Suppressor macrophage (primary cell): ENCODE measurements at regions not wholly inside any gene's neighbourhood (a gene's known extent, or its start where the extent isn't known, plus 50 kb on each side); places are given as distances from the start of the nearest gene placed in this dataset.
A peak's percentile ranks its signal among the peaks of the same experiment; 100 is the strongest.

Experiments used
- DNase-seq, 4 experiments: peaks; one replicate each; pipeline ENCODE4 v3.0.0-alpha.2; 2020 to 2022

DNA sequence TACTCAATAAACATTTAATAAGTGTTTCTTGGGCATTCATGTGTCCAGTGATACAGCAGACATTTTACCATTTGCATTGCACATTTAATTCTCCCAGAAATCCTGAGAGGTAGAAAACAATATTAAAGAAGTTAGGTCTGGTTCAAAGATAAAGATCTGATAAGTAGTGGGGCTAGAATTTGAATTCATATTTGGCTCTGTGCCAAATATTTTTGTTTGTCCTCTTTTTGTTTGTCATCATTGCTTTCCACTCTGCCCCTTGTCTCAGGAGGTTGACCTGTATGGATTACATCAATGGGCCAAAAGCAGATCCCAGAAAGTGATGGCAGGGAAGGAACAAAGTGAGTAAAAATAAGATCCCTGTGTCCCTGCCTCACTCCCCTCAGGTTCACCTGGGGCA lies 441.9 kb upstream of the PKDCC start:
- no peak for DNase-seq

DNA sequence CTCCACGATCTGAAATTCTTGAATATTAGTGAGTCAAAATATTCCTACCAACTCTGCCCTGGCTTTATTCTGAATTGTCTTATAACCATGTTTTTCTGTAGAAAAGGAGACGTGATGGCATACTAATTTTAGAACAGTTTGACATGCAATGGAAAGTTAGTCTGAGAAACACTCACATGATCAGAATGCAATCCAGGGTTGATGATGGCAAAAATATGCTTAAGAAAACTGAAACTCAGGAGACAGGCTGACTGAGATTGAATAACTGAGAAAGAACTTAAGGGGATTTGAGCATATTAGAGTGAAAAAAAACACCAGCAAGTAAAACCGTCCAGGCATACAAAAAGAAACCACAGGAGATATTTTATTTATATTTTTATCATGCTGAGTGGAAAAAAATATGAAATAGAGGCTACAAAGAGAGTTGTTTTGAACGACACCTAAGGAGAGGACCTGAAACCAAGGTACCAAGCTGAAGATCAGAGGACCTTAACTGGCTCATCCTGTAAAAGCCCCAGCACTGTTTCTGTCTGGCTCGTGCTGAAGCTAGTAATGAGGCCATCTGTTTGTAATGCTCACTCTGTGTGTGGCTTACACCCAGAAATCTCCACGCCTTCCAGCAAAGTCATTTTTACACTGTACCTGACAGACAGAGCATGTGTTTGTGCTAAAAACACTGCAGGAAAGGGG lies 437.2 kb upstream of the PKDCC start:
- no peak for DNase-seq

DNA sequence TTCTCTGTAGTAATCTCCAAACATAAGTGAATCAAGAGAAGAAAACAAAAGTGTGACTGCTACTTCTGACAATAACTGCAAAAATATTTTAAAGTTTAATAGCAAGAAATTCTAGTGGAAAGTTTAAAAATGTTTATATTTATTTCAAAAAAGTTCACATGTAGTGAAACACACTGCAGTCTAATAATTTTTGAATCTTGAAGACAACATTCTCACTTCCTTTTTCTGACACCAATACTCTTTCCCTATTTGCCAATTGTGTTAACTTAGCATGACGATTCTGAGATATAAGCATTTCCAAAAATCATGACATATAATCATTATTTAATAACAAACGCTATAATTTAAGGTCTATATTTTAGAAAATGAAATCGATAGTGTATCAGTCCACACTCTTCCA lies 429.1 kb upstream of the PKDCC start:
- DNase-seq, result peak in 1 of 4 experiments; percentile 14

DNA sequence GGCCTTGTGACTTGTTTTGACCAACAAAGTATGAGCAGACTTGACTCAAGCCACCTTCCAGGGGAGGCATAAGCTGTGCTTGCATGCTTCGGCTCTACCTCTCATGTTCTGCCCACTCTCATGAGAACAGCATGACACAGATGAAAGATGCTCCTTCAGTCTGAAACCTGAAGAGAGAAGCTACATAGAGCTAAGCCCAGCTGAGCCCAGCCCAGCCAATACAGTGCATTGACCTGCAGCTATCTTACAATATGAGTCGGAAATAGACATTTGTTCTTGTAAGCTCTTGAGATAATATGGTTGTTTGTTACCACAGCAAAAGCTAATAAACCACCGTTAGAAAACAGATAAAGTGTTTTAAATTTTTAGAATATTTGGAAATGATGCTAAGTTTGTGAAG lies 426.7 kb upstream of the PKDCC start:
- no peak for DNase-seq

DNA sequence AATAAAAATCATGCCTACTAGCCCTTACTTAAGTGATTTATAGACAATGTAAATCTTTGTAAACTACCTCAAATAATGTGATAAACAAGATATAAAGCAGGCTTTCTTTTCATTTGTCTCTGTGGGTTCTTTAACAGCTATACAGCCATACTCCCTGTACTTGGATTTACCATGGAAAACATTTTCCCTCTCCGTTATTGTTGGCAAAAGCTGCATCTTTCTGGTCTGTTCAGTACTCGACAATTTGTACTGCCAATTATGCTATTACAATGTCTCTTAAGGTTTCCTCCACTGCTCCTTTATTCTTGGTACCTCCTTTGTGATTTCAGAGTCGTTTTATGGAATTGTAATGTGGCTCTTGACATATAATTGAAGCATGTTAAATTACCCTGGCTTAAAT lies 426.3 kb upstream of the PKDCC start:
- no peak for DNase-seq

DNA sequence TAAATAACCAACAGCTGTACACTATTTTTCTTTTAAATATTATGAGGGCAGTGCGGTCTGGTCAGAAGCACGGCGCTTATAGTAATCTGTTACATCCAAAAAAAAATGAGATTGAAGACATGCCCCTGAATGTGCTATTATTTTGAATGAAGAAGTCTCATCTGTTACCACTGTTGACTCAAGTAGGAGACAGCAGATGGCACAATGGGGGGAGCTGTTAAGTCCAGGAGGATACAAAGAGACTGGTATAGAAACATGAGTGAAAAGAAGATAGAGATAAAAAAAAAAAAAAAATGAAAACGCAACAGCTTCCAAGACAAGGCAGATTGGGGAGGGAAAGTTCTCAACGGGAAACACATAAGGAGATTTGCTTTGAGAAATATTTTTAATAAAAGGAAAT lies 425.5 kb upstream of the PKDCC start:
- DNase-seq, result no peak

DNA sequence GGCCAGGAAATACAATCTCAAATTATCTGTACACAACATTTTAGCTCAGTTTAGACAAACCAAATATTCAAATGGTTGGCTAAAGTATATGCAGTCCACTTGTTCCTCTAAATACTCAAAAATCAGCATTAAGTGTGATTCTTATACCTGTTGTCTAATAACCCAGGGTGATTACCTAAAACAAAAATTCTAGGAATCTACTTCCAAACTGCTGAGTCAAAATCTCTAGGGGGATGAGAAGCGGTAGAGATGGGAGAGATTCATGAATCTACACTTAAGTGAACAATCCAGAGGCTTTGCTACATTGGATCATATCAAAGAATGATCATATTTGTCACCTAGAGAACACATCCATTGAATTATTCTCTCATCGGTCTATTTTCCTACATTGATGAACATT lies 420.9 kb upstream of the PKDCC start:
- DNase-seq, result no peak

DNA sequence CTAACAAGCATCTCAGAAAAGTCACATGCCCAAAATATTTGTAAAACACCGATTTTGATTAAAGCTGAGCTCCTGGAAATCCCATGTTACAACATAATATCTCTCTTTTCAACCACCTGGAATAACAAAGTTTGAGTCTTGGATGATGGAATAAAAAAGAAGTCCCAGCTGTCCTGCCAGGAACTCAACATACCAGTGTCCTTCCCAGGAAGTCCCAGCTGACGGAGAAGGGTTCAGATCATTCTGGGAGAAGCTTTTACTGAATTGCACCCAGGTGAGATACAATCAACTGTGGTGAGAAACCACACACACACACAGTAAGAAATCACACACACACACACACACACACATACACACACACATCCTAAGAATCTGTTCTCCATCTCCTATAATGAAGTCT lies 413.1 kb upstream of the PKDCC start:
- no peak for DNase-seq

DNA sequence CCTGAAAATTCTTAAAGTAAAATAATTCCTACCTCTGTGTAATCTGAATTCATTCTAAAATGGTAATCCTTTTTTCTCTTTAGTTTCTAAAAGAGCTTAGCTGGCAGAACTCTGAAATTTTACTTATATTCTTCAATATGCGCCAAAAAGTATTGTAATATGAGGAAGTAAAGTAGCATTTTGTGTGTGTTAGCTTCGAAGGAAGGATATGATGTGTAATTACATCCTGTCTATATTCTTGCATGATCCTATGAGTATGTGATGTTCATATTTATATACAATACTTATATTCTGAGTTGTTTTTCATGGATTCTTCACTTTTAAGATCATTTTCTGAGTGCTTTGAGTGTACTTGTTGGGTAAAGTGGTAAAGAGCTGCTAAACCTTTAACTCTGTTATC lies 402.9 kb upstream of the PKDCC start:
- peak in 2 of 4 experiments; percentile 2 to 41 for DNase-seq

DNA sequence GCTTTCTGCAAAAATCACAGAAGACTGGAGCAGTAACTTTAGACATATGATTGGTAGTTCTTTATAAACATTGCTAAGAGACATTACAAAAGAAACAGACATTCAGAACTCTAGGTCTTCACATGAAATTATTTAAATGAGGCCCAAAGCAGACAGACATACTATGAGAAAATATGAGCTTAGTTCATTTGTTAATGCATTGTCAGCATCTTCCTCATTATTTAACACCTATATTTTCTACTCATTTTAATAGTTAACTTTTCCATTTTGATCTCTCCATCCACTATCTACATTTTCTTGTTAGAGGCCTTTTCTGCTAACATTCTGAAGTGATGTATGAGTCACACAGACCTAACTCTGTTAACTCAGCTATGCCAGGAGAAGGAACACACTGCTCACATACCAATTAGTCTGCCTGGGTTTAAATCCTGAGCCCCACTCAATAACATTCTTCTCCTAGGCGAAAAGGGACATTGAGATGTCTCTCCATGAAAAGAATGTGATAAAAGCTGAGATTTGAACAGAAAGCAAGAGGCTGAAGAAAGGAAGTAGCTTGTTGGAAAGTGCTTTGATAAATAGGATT lies 400.3 kb upstream of the PKDCC start:
- DNase-seq, result no peak

DNA sequence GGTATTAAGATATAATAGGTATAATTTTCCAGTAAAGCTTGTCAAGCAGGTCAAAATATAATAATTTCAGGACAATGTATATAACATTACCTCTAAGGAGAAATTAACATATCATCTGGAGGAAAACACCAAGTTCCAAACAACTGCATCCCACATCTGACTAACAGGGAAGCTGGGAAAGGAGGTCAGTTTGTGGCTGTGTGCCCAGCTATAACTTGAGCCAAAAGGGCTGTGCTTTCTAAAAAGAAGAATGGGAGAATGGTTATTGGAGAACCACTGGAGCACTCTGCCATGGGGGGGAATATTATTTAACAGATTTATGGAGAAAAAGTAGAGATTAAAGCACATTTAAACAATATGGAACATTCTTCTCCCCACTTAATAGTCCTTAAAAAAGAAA lies 390.6 kb upstream of the PKDCC start:
- no peak for DNase-seq

DNA sequence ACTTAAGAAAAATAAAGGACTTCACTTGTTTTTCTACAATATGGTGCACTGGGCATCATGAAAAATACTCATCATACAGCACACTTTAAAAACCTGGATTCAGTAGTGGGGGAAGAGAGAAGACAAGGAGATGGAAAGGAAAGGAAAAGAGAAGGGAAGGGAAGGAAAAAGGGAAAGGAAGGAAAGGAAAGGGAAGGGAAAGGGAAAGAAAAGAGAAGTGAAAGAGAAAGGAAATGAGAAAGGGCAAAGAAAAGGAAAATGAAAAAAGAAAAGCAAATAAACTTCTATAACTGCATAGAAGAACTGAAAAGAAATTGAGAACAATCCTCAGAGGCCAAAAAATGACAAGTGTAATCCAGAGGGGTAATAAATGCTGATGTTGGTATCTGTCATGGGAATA lies 388.1 kb upstream of the PKDCC start:
- DNase-seq, result no peak

DNA sequence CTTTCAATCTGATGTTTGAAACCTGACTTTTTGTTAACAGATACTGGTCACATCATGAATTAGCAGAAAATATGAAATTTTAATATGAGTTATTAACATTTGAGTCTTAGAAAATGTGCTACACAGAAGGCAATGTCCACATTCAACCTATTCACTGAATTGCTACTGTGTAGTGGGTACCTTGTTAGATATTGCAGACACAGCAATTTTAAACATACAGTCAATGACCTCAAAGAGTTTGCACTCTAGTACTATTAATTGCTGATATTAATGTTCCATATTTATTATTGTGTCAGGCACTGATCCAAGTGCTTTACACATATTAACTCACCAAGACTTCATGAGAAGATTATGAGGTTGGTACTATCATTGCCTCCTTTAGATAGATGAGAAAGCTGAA lies 385.4 kb upstream of the PKDCC start:
- DNase-seq, result no peak

DNA sequence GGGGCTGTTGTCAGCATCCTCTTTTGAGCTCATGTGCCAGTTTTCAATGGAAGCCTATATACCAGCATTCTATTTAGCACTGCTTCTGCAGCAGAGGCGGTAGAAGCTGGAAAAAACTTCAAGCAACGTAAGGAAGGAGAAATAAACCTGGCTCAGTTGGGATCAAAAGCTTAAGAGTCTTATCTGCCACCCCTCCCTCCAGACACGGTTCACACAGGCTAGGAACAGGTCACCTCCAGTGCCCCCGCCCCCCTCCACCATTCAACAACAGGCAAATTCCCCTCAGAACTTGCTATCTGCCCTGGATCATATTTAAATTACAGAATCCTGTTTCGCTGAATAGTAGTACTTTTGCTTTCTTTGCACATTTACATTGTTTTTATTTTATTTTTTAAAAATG lies 384.8 kb upstream of the PKDCC start:
- DNase-seq, result no peak

DNA sequence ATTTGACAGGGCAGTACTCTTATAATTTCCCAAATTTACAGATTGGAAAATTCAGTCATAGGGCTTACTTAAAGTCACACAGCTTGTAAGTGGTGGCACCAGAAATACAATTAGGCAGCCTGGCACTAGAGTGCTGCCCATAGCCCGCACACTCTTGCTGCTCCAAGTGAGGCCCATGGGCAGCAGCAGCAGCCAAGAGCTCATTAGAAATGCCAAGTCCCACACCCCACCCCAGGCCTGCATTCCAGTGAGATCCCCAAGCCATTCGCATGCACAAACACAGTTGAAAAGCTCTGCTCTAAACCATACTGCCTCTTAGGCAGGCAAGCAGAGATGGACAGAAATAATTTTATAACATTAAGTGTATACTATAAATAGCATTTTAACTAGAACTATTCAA lies 379.3 kb upstream of the PKDCC start:
- DNase-seq, result no peak

DNA sequence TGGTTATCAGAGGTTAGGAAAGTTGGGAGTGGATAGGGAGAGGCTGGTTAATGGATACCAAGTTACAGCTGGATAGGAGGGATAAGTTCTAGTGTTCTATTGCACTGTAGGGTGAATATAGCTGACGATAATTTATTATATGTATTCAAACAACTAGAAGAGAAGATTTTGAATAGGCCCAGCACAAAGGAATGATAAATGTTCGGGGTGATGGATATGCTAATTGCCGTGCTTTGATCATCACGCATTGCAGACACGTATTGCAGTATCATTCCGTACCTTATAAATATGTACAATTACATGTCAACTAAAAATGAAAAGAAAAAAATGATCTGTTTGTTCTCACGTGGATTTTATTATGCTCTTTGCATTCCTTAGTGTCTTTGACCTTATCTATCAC lies 369.2 kb upstream of the PKDCC start:
- DNase-seq, result no peak

DNA sequence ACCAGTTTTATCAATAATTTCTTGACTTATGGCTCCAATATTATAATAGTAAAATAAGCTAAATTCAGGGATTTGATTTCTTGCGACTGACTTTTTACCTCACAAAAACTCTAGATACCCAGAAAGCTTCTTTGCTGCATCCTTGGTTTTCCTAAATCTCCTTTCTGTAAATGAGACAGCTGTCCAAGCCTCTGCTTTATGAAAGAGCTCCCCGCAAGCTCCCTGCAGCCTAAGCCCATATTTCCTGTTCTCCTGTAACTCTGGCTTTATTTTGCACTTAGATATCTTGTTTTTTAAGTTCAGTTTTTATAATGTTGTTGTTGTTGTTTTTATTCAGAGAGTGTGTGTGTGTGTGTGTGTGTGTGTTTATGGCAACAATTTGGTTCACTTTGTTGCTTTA lies 361.7 kb upstream of the PKDCC start:
- DNase-seq, result no peak

DNA sequence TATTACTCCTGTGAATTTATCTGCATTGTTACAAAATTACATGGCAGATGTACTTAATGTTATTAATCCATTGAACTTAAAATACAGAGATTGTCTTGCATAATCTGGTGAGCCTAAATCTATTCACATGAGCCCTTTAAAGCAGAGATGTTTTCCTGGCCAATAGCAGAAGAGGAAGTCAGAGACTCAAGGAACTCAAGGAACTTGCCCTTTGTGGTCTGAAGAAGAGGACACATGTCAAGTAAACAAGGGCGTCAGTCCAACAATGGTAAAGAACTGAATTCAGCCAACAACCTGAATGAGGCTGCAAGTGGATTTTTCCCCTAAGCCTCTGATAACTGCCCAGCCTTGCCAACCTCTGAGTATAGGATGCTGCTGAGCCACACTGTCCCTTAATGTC lies 356.3 kb upstream of the PKDCC start:
- DNase-seq, result peak; percentile 35 to 78 (median 47)

DNA sequence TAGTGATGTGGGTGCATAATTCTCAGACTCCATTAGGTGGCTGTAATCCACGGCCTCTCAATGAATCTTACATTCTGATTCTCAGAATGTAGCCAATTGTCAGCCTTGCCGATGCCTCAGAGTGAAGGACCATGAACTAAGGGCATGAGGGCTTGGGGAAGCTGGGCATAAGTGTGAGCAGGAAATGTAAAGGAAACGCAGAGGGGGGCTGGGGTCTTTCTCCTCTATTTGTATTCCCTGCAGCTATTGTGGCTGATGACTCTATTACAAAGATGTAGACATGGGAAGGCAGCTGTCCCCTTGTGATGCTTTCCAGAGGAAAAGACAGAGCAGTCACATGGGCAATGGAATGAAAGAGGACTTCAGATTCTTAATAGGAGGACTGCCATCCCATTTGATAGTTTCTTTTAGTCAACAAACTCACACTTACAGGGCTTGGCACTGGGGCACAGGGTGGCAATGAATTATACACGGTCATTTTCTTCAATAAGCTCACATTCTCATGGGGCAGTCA lies 353.2 kb upstream of the PKDCC start:
- DNase-seq, result no peak

DNA sequence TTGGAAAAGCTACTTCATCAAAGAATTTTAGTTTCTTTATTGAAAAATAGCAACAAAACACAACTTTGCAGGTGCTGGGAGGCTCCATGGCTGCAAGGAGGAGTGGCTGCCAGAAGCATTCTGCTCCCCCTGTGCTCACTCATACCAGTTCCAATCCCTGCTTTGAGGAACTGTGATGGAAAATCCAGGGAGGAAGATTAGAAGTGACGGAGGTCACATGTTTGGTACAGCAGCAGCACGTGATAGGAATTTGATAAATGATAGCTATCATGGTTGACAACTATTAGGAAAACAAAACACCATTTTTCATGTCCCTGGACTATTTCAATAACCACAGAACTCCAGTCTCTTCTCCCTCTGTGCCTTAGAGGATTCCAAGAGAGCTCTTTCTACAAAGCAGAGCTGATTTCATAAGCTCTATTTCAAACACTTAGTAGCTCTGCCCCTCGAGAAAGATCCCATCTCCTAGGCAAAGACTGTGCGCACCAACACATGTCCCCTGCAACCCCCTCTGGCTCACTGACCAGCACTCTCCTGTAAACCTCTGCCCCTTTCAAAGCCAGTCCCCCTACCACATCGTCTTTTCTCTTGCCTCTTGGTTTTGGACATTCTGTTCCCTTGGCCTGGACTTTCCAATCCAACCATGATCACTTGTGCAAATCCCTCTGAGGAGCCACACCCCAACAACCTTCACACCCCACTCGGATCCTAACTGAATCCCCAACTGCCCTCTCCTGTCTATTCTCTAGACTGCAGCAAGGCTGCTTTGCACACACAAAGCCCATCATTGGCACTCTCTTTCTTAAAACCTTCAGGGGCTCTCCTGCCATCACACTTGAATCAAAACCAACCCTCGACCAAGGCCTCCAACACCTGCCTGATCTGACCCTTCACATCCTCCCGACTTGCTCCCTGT lies 352.4 kb upstream of the PKDCC start:
- DNase-seq, result no peak

DNA sequence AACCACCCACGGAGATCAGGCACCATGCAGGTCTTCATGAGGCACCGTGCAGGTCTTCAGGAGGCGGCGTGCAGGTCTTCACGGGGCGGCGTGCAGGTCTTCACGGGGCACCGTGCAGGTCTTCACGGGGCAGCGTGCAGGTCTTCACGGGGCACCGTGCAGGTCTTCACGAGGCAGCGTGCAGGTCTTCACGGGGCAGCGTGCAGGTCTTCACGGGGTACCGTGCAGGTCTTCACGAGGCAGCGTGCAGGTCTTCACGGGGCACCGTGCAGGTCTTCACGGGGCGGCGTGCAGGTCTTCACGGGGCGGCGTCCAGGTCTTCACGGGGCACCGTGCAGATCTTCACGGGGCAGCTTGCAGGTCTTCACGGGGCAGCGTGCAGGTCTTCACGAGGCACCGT lies 350.4 kb upstream of the PKDCC start:
- no peak for DNase-seq

DNA sequence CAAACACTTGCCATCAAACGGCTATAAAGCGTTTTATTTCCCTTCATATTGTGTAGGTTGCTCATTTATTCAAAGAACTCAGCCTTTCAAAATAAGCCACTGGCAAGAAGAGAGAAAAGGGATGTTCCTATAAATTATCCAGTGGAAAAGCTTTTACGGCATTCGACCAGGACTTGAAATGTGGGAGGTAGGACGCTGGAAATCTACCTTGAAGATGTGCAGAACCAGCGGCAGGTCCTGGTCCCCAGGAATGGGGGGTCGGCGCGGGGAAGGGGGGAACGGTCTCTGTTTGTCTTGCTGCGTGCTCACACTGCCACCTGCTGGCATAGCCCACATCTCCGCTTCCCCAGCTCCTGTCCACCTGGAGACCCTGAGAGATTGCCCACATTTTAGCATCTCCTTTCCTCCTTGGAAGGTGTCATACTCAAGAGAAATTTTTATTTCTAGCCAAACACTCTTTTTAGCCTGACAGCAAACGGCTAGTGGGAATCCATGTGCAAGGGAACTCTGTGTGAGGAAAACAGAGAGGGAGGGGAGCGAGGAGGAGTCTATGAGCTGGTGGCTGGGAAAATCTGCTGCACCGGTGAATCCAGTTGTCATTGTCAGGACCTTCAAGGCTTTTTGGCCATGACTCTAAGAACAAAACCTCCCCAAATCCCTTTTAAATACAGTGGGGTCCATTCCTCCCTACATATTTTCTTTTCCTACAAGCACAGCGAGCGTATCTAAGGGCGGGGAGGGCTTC lies 349.0 kb upstream of the PKDCC start:
- DNase-seq, result peak; percentile 6 to 51 (median 23)

DNA sequence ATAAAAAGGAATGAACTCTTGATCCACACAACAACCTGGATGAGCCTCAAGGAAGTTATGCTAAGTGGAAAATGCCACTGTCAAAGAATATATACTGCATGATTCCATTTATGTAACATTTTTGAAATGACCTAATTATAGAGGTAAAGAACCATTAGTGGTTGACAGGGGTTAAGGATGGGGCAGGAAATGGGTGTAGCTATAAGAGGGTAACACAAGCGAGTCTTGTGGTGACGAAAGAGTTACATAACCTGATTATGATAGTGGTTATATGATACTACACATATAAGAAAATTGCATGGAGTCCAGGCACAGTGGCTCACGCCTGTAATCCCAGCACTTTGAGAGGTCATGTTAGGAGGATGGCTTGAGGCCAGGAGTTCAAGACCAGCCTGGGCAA lies 346.6 kb upstream of the PKDCC start:
- DNase-seq, result no peak
